GM12878 (cell line): ENCODE measurements at regions not wholly inside any gene's neighbourhood (a gene's known extent, or its start where the extent isn't known, plus 50 kb on each side); places are given as distances from the start of the nearest gene placed in this dataset.

Experiments
- ATAC-seq: fragments of 200-7000 bp; cut with Tn5 transposase; 3 replicates; pipeline ENCODE4 v1.9.1; 2020; ENCODE audit warnings: mild to moderate bottlenecking, moderate library complexity
- BruUV-seq: library from RNA; stranded (reverse); fragments of 400-500 nt; replicated peaks from 2 replicates; lab custom pipeline; 2021; lab: Mats Ljungman, UMichigan
- CTCF ChIA-PET: fragments of 300-600 bp; sonication (Branson Sonifier 250); formaldehyde crosslinking; extraction: SDS; loops from one replicate; lab custom pipeline; 2021; ENCODE audit warnings: inconsistent platforms; lab: Yijun Ruan, JAX
- POLR2A ChIA-PET: fragments of 350-600 bp; formaldehyde crosslinking; extraction: SDS; loops from one replicate; lab custom pipeline; 2021; ENCODE audit warnings: inconsistent platforms; lab: Charles Lee
- RAD21 ChIA-PET: fragments of 300-600 bp; sonication (Branson Sonifier 250); formaldehyde crosslinking; loops from one replicate; lab custom pipeline; 2023; ENCODE audit warnings: antibody characterized with exemption; ENCODE audit not compliant: unreplicated experiment; lab: Charles Lee
- SMC1A ChIA-PET: fragments of 300-600 bp; sonication (Branson Sonifier 250); formaldehyde crosslinking; loops from one replicate; lab custom pipeline; 2023; ENCODE audit not compliant: unreplicated experiment, uncharacterized antibody; lab: Charles Lee
- DNase-seq: peaks from one replicate; pipeline ENCODE4 v3.0.0-alpha.2; 2011; ENCODE audit warnings: low read depth, low spot score
- FAIRE-seq: peaks from 3 replicates; lab custom pipeline; 2011; peaks lifted over from hg19 to GRCh38; lab: Jason Lieb, UNC
- H2AFZ ChIP-seq: 2 replicates; pipeline ENCODE4 v1.6.0; 2011; ENCODE audit warnings: low read depth, low read length, control low read depth; ENCODE audit not compliant: control insufficient read depth
- H3K27ac ChIP-seq: 2 replicates; pipeline ENCODE4 v1.5.1; 2011; ENCODE audit warnings: control low read depth; ENCODE audit not compliant: control insufficient read depth, insufficient read depth
- H3K27me3 ChIP-seq, 2 experiments: replicated peaks in 1 of 2; 2 replicates each; pipeline versions ENCODE4 v1.6.0 to v1.6.1; 2011; ENCODE audit warnings: low read length in 1 of 2; ENCODE audit not compliant: control insufficient read depth in 2 of 2, insufficient read depth in 2 of 2
- H3K36me3 ChIP-seq, 2 experiments: 2 replicates each; pipeline ENCODE4 v1.5.1; 2011; ENCODE audit warnings: low read length in 1 of 2; ENCODE audit not compliant: control insufficient read depth in 2 of 2, insufficient read depth in 2 of 2
- H3K4me1 ChIP-seq: 2 replicates; pipeline ENCODE4 v1.6.1; 2011; ENCODE audit warnings: mild to moderate bottlenecking, low read length, moderate library complexity, mixed read lengths; ENCODE audit not compliant: control insufficient read depth, insufficient read depth
- H3K4me2 ChIP-seq: 2 replicates; pipeline ENCODE4 v1.6.0; 2011; ENCODE audit warnings: control low read depth; ENCODE audit not compliant: control insufficient read depth, insufficient read depth
- H3K4me3 ChIP-seq: fragments of 200-600 bp; sonication (generic); 2 replicates; pipeline ENCODE4 v1.5.1; 2016
- H3K79me2 ChIP-seq: 2 replicates; pipeline ENCODE4 v1.6.0; 2011; ENCODE audit warnings: low read length; ENCODE audit not compliant: control insufficient read depth, insufficient read depth
- H3K9ac ChIP-seq: 2 replicates; pipeline ENCODE4 v1.8.0; 2011; ENCODE audit warnings: low read length, control low read depth, mixed read lengths; ENCODE audit not compliant: control insufficient read depth, insufficient read depth
- H3K9me3 ChIP-seq: replicated peaks from 3 replicates; pipeline ENCODE4 v1.5.1; 2011; ENCODE audit warnings: mild to moderate bottlenecking, low read length; ENCODE audit not compliant: control insufficient read depth, insufficient read depth
- H4K20me1 ChIP-seq: 2 replicates; pipeline ENCODE4 v1.6.0; 2011; ENCODE audit not compliant: control insufficient read depth, insufficient read depth
- BACH1 ChIP-seq: fragments of 450-650 bp; IDR thresholded peaks from 2 replicates; pipeline ENCODE4 v1.6.1; 2017; ENCODE audit warnings: mild to moderate bottlenecking, borderline replicate concordance
- BMI1 ChIP-seq: fragments of 450-650 bp; IDR thresholded peaks from 2 replicates; pipeline ENCODE4 v1.6.1; 2016; ENCODE audit warnings: mild to moderate bottlenecking, moderate library complexity, borderline replicate concordance
- BRCA1 ChIP-seq: IDR thresholded peaks from 2 replicates; pipeline ENCODE4 v1.6.1; 2011; ENCODE audit warnings: low read depth, low read length, improper control_type of control experiment
- CBX3 ChIP-seq: fragments of 200-600 bp; sonication (generic); IDR thresholded peaks from 2 replicates; pipeline ENCODE4 v1.6.1; 2016; ENCODE audit warnings: low read depth, borderline replicate concordance
- ESRRA ChIP-seq: IDR thresholded peaks from 2 replicates; pipeline ENCODE4 v1.6.1; 2012; ENCODE audit warnings: mild to moderate bottlenecking, low read length, improper control_type of control experiment
- KAT2A ChIP-seq: conservative IDR thresholded peaks from 2 replicates; pipeline ENCODE4 v1.6.1; 2011; ENCODE audit warnings: low read depth, low read length; ENCODE audit not compliant: control insufficient read depth
- LARP7 ChIP-seq: fragments of 450-650 bp; IDR thresholded peaks from 2 replicates; pipeline ENCODE4 v1.6.1; 2017; ENCODE audit warnings: mild to moderate bottlenecking
- NFYB ChIP-seq: IDR thresholded peaks from 2 replicates; pipeline ENCODE4 v1.6.1; 2011; ENCODE audit warnings: low read depth, mild to moderate bottlenecking, low read length, improper control_type of control experiment, moderate library complexity; ENCODE audit not compliant: insufficient read depth
- RAD51 ChIP-seq: fragments of 450-650 bp; IDR thresholded peaks from 2 replicates; pipeline ENCODE4 v1.6.1; 2016; ENCODE audit warnings: moderate library complexity, mild to moderate bottlenecking, inconsistent platforms
- RELA ChIP-seq: fragments of 450-650 bp; IDR thresholded peaks from 2 replicates; pipeline ENCODE4 v1.8.0; 2014; ENCODE audit warnings: borderline replicate concordance; ENCODE audit not compliant: partially characterized antibody
- SMC3 ChIP-seq: IDR thresholded peaks from 2 replicates; pipeline ENCODE4 v1.6.1; 2011; ENCODE audit warnings: low read length, improper control_type of control experiment, borderline replicate concordance
- SP1 ChIP-seq: IDR thresholded peaks from one replicate; pipeline ENCODE4 v1.6.1; 2011; ENCODE audit warnings: low read depth, low read length
- YY1 ChIP-seq: IDR thresholded peaks from 2 replicates; pipeline ENCODE4 v1.6.1; 2011; ENCODE audit warnings: low read depth, mild to moderate bottlenecking, low read length
- in situ Hi-C: fragments of 300-500 bp; cut with MboI; formaldehyde crosslinking; loops from 9 replicates; pipeline ENCODE4 v1.14.3; 2018; ENCODE audit warnings: mixed read lengths
- intact Hi-C: fragments of 100-400 bp; cut with micrococcal nuclease; formaldehyde crosslinking; loops from one replicate; pipeline ENCODE4 v1.14.2; 2022; ENCODE audit not compliant: unreplicated experiment
- TF ChIP-seq, protein P1 (sequence below): fragments of 450-650 bp; IDR thresholded peaks from 2 replicates; pipeline ENCODE4 v1.6.1; 2017; ENCODE audit warnings: low read depth, mild to moderate bottlenecking, moderate library complexity
- TF ChIP-seq, protein P2 (sequence below): fragments of 450-650 bp; IDR thresholded peaks from 2 replicates; pipeline ENCODE4 v1.6.1; 2016; ENCODE audit warnings: mild to moderate bottlenecking
- TF ChIP-seq, protein P3 (sequence below): fragments of 450-650 bp; formaldehyde crosslinking; IDR thresholded peaks from 2 replicates; pipeline ENCODE4 v1.4.0; 2020; ENCODE audit warnings: mild to moderate bottlenecking, moderate library complexity

GRCh38 chr13:50672025-50672424, 171.5 kb downstream of the DLEU7 start:
- SMC1A ChIA-PET = interaction anchor here (0.9 kb wide), 1 partner anchor 11 kb away, joined by 5 read pairs; no protein-coding TSS in a partner anchor
- no peaks in the 10 kb centered on the region for H3K79me2 ChIP-seq
- intact Hi-C loops (no loop called here), in situ Hi-C loops (no loop called here)
- CTCF ChIA-PET = no interaction called here
- DNase-seq (no peak), FAIRE-seq (no peak), ATAC-seq (no peak)
- no TSS peak for BruUV-seq
- POLR2A ChIA-PET = interaction anchor here (1.2 kb wide), 1 partner anchor 14 kb away, joined by 4 read pairs; no protein-coding TSS in a partner anchor
- no peak overlapping the region for H3K4me3 ChIP-seq
- H3K4me1 ChIP-seq = no peaks in the 10 kb centered on the region
- no peaks in the 10 kb centered on the region for H3K36me3 ChIP-seq
- H3K27ac ChIP-seq = no peak overlapping the region
- H4K20me1 ChIP-seq = no peaks in the 10 kb centered on the region
- H3K9ac ChIP-seq = no peak overlapping the region
- no peak overlapping the region for H3K4me2 ChIP-seq
- TF ChIP-seq BMI1 = no peak
- TF ChIP-seq, protein P1, sequence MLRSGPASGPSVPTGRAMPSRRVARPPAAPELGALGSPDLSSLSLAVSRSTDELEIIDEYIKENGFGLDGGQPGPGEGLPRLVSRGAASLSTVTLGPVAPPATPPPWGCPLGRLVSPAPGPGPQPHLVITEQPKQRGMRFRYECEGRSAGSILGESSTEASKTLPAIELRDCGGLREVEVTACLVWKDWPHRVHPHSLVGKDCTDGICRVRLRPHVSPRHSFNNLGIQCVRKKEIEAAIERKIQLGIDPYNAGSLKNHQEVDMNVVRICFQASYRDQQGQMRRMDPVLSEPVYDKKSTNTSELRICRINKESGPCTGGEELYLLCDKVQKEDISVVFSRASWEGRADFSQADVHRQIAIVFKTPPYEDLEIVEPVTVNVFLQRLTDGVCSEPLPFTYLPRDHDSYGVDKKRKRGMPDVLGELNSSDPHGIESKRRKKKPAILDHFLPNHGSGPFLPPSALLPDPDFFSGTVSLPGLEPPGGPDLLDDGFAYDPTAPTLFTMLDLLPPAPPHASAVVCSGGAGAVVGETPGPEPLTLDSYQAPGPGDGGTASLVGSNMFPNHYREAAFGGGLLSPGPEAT = no peak
- TF ChIP-seq SP1 = no peak
- TF ChIP-seq RELA = no peak
- no peak for TF ChIP-seq LARP7
- TF ChIP-seq, protein P2, sequence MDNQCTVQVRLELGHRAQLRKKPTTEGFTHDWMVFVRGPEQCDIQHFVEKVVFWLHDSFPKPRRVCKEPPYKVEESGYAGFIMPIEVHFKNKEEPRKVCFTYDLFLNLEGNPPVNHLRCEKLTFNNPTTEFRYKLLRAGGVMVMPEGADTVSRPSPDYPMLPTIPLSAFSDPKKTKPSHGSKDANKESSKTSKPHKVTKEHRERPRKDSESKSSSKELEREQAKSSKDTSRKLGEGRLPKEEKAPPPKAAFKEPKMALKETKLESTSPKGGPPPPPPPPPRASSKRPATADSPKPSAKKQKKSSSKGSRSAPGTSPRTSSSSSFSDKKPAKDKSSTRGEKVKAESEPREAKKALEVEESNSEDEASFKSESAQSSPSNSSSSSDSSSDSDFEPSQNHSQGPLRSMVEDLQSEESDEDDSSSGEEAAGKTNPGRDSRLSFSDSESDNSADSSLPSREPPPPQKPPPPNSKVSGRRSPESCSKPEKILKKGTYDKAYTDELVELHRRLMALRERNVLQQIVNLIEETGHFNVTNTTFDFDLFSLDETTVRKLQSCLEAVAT = no peak
- TF ChIP-seq BRCA1 = no peak
- no peak for TF ChIP-seq CBX3
- no peak for TF ChIP-seq NFYB
- TF ChIP-seq YY1 = no peak
- no peak for TF ChIP-seq BACH1
- TF ChIP-seq, protein P3, sequence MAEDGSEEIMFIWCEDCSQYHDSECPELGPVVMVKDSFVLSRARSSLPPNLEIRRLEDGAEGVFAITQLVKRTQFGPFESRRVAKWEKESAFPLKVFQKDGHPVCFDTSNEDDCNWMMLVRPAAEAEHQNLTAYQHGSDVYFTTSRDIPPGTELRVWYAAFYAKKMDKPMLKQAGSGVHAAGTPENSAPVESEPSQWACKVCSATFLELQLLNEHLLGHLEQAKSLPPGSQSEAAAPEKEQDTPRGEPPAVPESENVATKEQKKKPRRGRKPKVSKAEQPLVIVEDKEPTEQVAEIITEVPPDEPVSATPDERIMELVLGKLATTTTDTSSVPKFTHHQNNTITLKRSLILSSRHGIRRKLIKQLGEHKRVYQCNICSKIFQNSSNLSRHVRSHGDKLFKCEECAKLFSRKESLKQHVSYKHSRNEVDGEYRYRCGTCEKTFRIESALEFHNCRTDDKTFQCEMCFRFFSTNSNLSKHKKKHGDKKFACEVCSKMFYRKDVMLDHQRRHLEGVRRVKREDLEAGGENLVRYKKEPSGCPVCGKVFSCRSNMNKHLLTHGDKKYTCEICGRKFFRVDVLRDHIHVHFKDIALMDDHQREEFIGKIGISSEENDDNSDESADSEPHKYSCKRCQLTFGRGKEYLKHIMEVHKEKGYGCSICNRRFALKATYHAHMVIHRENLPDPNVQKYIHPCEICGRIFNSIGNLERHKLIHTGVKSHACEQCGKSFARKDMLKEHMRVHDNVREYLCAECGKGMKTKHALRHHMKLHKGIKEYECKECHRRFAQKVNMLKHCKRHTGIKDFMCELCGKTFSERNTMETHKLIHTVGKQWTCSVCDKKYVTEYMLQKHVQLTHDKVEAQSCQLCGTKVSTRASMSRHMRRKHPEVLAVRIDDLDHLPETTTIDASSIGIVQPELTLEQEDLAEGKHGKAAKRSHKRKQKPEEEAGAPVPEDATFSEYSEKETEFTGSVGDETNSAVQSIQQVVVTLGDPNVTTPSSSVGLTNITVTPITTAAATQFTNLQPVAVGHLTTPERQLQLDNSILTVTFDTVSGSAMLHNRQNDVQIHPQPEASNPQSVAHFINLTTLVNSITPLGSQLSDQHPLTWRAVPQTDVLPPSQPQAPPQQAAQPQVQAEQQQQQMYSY (CRISPR knock-in tag) = no peak
- TF ChIP-seq ESRRA = no peak
- TF ChIP-seq SMC3 = no peak
- no peak for TF ChIP-seq RAD51
- TF ChIP-seq KAT2A = no peak
- TF ChIP-seq, all 136 proteins: peak for 0
- no peak overlapping the region for H2AFZ ChIP-seq
- no peaks in the 10 kb centered on the region for H3K27me3 ChIP-seq
- RAD21 ChIA-PET = no interaction called here
- H3K9me3 ChIP-seq = no peaks in the 10 kb centered on the region; the same call in 2 of the 3 replicates
